ENCODE measurements at regions not wholly inside any gene's neighbourhood (a gene's known extent, or its start where the extent isn't known, plus 50 kb on each side); places are given as distances from the start of the nearest gene placed in this dataset.

DNA sequence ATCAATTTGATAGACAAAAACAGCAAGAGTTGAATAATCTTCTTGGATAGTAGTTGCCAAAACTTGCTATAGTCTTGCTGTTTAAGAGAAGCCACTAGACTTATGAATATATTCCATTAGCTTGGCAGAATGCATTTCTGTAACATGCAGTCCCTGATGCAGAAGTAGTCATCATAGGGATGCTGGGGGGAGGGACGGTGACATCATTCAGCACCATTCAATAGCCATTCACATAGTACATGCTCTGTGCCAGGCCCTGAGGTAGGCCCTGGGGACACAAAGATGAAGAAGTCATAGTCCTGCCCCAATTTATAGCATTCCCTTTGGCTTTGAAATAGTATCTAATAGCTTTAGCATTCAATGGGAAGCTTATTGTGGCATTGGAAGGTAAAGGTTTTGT, 185.5 kb upstream of the AFF2 start:
- H3K27ac Mint-ChIP-seq (ENCODE audit: unreplicated experiment) = no peak overlapping the region
- TF ChIP-seq, protein P1, sequence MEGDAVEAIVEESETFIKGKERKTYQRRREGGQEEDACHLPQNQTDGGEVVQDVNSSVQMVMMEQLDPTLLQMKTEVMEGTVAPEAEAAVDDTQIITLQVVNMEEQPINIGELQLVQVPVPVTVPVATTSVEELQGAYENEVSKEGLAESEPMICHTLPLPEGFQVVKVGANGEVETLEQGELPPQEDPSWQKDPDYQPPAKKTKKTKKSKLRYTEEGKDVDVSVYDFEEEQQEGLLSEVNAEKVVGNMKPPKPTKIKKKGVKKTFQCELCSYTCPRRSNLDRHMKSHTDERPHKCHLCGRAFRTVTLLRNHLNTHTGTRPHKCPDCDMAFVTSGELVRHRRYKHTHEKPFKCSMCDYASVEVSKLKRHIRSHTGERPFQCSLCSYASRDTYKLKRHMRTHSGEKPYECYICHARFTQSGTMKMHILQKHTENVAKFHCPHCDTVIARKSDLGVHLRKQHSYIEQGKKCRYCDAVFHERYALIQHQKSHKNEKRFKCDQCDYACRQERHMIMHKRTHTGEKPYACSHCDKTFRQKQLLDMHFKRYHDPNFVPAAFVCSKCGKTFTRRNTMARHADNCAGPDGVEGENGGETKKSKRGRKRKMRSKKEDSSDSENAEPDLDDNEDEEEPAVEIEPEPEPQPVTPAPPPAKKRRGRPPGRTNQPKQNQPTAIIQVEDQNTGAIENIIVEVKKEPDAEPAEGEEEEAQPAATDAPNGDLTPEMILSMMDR (IDR thresholded peaks at IDR 0.05) = no peak
- H3K4me3 Mint-ChIP-seq (ENCODE audit: unreplicated experiment) = no peak overlapping the region

DNA sequence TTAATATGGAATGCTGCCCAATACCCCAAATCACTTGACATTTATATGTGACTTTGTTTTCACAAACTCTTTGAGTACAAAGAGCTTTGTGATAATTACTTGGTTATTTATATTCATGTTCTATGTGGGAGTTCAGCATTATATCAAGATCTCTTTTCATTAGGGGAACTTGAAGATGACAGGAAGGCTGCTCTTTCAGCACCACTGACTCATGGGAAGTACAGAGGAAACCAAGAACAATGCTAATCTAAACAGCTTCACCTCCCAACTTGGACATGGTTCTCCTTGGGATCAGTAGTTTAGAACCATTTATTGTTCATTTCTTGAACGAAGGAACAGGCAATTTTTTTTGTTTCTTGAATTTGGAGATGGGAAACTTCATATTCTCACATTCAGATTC, 184.0 kb upstream of the AFF2 start:
- Mint-ChIP-seq H3K4me1 (ENCODE audit: unreplicated experiment) (no peaks in the 10 kb centered on the region), H3K27me3 (ENCODE audit: unreplicated experiment) (no peaks in the 10 kb centered on the region), H3K9me3 (ENCODE audit: unreplicated experiment) (peaks cover 52% of the 10 kb centered on the region), H3K27ac (ENCODE audit: unreplicated experiment) (no peak overlapping the region), H3K4me3 (ENCODE audit: unreplicated experiment) (no peak overlapping the region), H3K36me3 (ENCODE audit: unreplicated experiment) (no peaks in the 10 kb centered on the region)
- TF ChIP-seq, protein P1 (IDR thresholded peaks at IDR 0.05) = no peak
- DNase-seq (ENCODE audit: extremely low spot score, unreplicated experiment) = no peak

More for the DNA sequence above, 185.5 kb upstream of the AFF2 start:
- Mint-ChIP-seq H3K27me3 (ENCODE audit: unreplicated experiment) (no peaks in the 10 kb centered on the region), H3K4me1 (ENCODE audit: unreplicated experiment) (no peaks in the 10 kb centered on the region), H3K9me3 (ENCODE audit: unreplicated experiment) (peaks cover 44% of the 10 kb centered on the region), H3K36me3 (ENCODE audit: unreplicated experiment) (no peaks in the 10 kb centered on the region)
- no peak for DNase-seq (ENCODE audit: extremely low spot score, unreplicated experiment)

DNA sequence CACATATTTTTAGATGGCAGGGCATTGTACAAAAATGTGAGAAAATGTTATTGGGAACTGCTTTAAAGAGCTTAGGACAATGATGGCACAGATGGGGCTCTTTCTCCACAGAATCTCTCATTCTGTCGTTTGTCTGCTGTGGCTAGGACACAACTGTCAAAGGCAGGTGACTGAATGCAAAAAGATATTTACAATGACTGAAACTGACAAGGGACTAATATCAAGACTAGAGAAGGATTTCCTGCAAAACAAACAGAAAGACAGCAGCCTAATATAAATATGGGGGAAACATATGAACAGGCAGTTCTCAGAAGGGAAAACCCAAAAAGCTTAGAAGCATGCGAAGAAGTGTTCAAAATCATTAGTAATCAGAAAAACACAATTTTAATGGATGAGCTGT, 177.5 kb upstream of the AFF2 start:
- no peak for DNase-seq (ENCODE audit: extremely low spot score, unreplicated experiment)
- H3K9me3 Mint-ChIP-seq (ENCODE audit: unreplicated experiment) = peaks cover 41% of the 10 kb centered on the region
- TF ChIP-seq, protein P1 (IDR thresholded peaks at IDR 0.05) = no peak
- no peak overlapping the region for H3K4me3 Mint-ChIP-seq (ENCODE audit: unreplicated experiment)
- no peaks in the 10 kb centered on the region for H3K4me1 Mint-ChIP-seq (ENCODE audit: unreplicated experiment)
- no peak overlapping the region for H3K27ac Mint-ChIP-seq (ENCODE audit: unreplicated experiment)
- H3K27me3 Mint-ChIP-seq (ENCODE audit: unreplicated experiment) = no peaks in the 10 kb centered on the region
- H3K36me3 Mint-ChIP-seq (ENCODE audit: unreplicated experiment) = no peaks in the 10 kb centered on the region

DNA sequence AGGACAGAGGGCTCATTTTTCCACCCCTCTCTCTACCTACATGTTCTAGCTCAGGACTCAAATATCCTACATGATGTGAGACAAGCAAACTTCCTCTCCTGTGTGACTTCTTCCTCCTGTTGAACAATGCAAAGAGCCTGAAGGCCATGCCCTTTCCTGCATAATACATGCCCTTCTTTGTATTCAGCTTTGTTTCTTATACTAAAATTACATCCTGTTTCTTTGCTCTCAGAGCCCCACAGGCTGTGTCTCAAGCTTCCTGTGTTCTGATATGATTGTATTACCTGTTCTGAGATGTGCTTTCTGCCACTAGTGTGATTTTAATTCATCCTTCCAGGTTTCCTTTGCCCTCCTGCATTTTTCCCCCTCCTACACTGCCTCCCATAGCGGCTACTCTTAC, 166.4 kb upstream of the AFF2 start:
- Mint-ChIP-seq H3K4me1 (ENCODE audit: unreplicated experiment) (no peaks in the 10 kb centered on the region), H3K4me3 (ENCODE audit: unreplicated experiment) (no peak overlapping the region), H3K36me3 (ENCODE audit: unreplicated experiment) (no peaks in the 10 kb centered on the region), H3K27ac (ENCODE audit: unreplicated experiment) (no peak overlapping the region), H3K9me3 (ENCODE audit: unreplicated experiment) (peaks cover 20% of the 10 kb centered on the region), H3K27me3 (ENCODE audit: unreplicated experiment) (no peaks in the 10 kb centered on the region)
- TF ChIP-seq, protein P1 (IDR thresholded peaks at IDR 0.05) = no peak
- no peak for DNase-seq (ENCODE audit: extremely low spot score, unreplicated experiment)

DNA sequence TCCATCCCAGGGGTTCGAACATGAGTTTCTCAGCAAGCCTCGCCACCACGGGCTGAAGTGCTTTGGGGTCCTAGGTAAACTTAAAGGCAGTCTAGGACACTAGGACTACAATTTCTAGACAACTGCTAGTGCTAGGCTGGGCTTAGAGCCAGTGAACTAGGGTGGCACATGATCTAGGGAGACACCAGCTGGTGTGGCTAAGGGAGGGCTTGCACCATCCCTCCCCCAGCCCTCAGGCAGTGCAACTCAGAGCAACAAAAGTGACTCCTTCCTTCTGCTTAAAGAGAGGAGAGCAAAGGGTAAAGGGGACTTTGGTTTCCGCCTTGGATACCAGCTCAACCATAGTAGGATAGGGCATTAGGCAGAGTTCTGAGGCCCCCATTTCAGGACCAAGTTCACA, 162.5 kb upstream of the AFF2 start:
- DNase-seq (ENCODE audit: extremely low spot score, unreplicated experiment) = no peak
- H3K4me1 Mint-ChIP-seq (ENCODE audit: unreplicated experiment) = no peaks in the 10 kb centered on the region
- TF ChIP-seq, protein P1 (IDR thresholded peaks at IDR 0.05) = no peak
- no peak overlapping the region for H3K4me3 Mint-ChIP-seq (ENCODE audit: unreplicated experiment)
- no peaks in the 10 kb centered on the region for H3K36me3 Mint-ChIP-seq (ENCODE audit: unreplicated experiment)
- no peak overlapping the region for H3K27ac Mint-ChIP-seq (ENCODE audit: unreplicated experiment)
- peaks cover 42% of the 10 kb centered on the region for H3K9me3 Mint-ChIP-seq (ENCODE audit: unreplicated experiment)
- no peaks in the 10 kb centered on the region for H3K27me3 Mint-ChIP-seq (ENCODE audit: unreplicated experiment)

Data from osteocyte (in vitro differentiated cells).